Endothelial cell (in vitro differentiated cells): ENCODE measurements at regions not wholly inside any gene's neighbourhood (a gene's known extent, or its start where the extent isn't known, plus 50 kb on each side); places are given as distances from the start of the nearest gene placed in this dataset.

Experiments used
- DNase-seq: peaks from one replicate; pipeline ENCODE4 v3.0.0; 2021; ENCODE audit warnings: low spot score
- H3K27ac Mint-ChIP-seq: one replicate; pipeline ENCODE4 v1.8.0; 2021; ENCODE audit warnings: mixed read lengths, inconsistent platforms; ENCODE audit not compliant: unreplicated experiment
- H3K27me3 Mint-ChIP-seq: one replicate; pipeline ENCODE4 v1.8.0; 2021; ENCODE audit warnings: mild to moderate bottlenecking, moderate library complexity, mixed read lengths, inconsistent platforms; ENCODE audit not compliant: unreplicated experiment
- H3K36me3 Mint-ChIP-seq: one replicate; pipeline ENCODE4 v1.8.0; 2021; ENCODE audit warnings: mild to moderate bottlenecking, low read depth, mixed read lengths, inconsistent platforms; ENCODE audit not compliant: unreplicated experiment
- H3K4me1 Mint-ChIP-seq: one replicate; pipeline ENCODE4 v1.8.0; 2021; ENCODE audit warnings: mild to moderate bottlenecking, mixed read lengths, inconsistent platforms; ENCODE audit not compliant: unreplicated experiment
- H3K4me3 Mint-ChIP-seq: one replicate; pipeline ENCODE4 v1.8.0; 2021; ENCODE audit warnings: mild to moderate bottlenecking, mixed read lengths, inconsistent platforms; ENCODE audit not compliant: unreplicated experiment
- H3K9me3 Mint-ChIP-seq: one replicate; pipeline ENCODE4 v1.8.0; 2021; ENCODE audit warnings: mixed read lengths, inconsistent platforms; ENCODE audit not compliant: unreplicated experiment
- CTCF ChIP-seq: fragments of 200-600 bp; sonication (generic); IDR thresholded peaks from one replicate; pipeline ENCODE4 v1.5.0; 2021; ENCODE audit warnings: antibody characterized with exemption; ENCODE audit not compliant: unreplicated experiment

- H3K27me3 Mint-ChIP-seq = peaks cover 11% of the 10 kb centered on the region
- TF ChIP-seq CTCF = no peak
These were observed 65.5 kb upstream of the ST8SIA2 start for GRCh38 chr15:92328207-92328606.

GRCh38 chr15:92332125-92332899, 61.4 kb upstream of the ST8SIA2 start:
- Mint-ChIP-seq H3K36me3 (no peaks in the 10 kb centered on the region), H3K4me3 (no peak overlapping the region), H3K9me3 (no peaks in the 10 kb centered on the region), H3K27ac (no peak overlapping the region), H3K4me1 (no peaks in the 10 kb centered on the region), H3K27me3 (peaks cover 5% of the 10 kb centered on the region)
- DNase-seq = no peak
- TF ChIP-seq CTCF = no peak

More at GRCh38 chr15:92328207-92328606, 65.5 kb upstream of the ST8SIA2 start:
- no peak for DNase-seq
- no peak overlapping the region for H3K4me3 Mint-ChIP-seq
- no peak overlapping the region for H3K27ac Mint-ChIP-seq
- no peaks in the 10 kb centered on the region for H3K9me3 Mint-ChIP-seq
- no peaks in the 10 kb centered on the region for H3K36me3 Mint-ChIP-seq
- H3K4me1 Mint-ChIP-seq = no peaks in the 10 kb centered on the region

- DNase-seq = no peak
- no peak overlapping the region for H3K4me3 Mint-ChIP-seq
- H3K4me1 Mint-ChIP-seq = no peaks in the 10 kb centered on the region
- H3K9me3 Mint-ChIP-seq = no peaks in the 10 kb centered on the region
- TF ChIP-seq CTCF = no peak
- no peak overlapping the region for H3K27ac Mint-ChIP-seq
- no peaks in the 10 kb centered on the region for H3K36me3 Mint-ChIP-seq
- peaks cover 3% of the 10 kb centered on the region for H3K27me3 Mint-ChIP-seq
These were observed 60.0 kb upstream of the ST8SIA2 start for GRCh38 chr15:92333709-92334108.

GRCh38 chr15:92336419-92336987, 57.2 kb upstream of the ST8SIA2 start:
- Mint-ChIP-seq H3K36me3 (no peaks in the 10 kb centered on the region), H3K27ac (no peak overlapping the region), H3K4me1 (no peaks in the 10 kb centered on the region), H3K9me3 (no peaks in the 10 kb centered on the region), H3K27me3 (peaks cover 3% of the 10 kb centered on the region), H3K4me3 (no peak overlapping the region)
- DNase-seq = no peak
- no peak for TF ChIP-seq CTCF

- H3K27ac Mint-ChIP-seq = no peak overlapping the region
- H3K9me3 Mint-ChIP-seq = no peaks in the 10 kb centered on the region
These were observed 54.3 kb upstream of the ST8SIA2 start for GRCh38 chr15:92339361-92339760.

More at GRCh38 chr15:92339361-92339760, 54.3 kb upstream of the ST8SIA2 start:
- DNase-seq = no peak
- Mint-ChIP-seq H3K36me3 (no peaks in the 10 kb centered on the region), H3K4me1 (no peaks in the 10 kb centered on the region), H3K4me3 (no peak overlapping the region), H3K27me3 (no peaks in the 10 kb centered on the region)
- TF ChIP-seq CTCF = no peak
